Renal cortex interstitium (tissue), 11 donors: ENCODE measurements at regions not wholly inside any gene's neighbourhood (a gene's known extent, or its start where the extent isn't known, plus 50 kb on each side); places are given as distances from the start of the nearest gene placed in this dataset.
A peak's percentile ranks its signal among the peaks of the same experiment; 100 is the strongest.
"Not testable (repeated sequence)": the region's sequence is repeated elsewhere in the genome, so short reads cannot be mapped to it uniquely, and the experiment has no call there.

ENCODE experiments used
- DNase-seq, 11 donors: peaks; one replicate each; pipeline ENCODE4 v3.0.0-alpha.2; 2013; ENCODE audit warnings: low read depth in 9 of 11, low spot score in 4 of 11; ENCODE audit errors: extremely low read depth in 1 of 11

- DNase-seq, result not testable (repeated sequence)
Measured at GRCh38 chr4:123243220-123243619, 153.4 kb upstream of the SPRY1 start.

GRCh38 chr4:123244137-123244536 is 152.5 kb upstream of the SPRY1 start:
- DNase-seq, result no peak

GRCh38 chr4:123246085-123246484 is 150.5 kb upstream of the SPRY1 start:
- DNase-seq, result no peak

GRCh38 chr4:123248085-123248659 is 148.4 kb upstream of the SPRY1 start:
- DNase-seq, result no peak

- DNase-seq, result no peak
Measured at GRCh38 chr4:123249821-123250220, 146.8 kb upstream of the SPRY1 start.

GRCh38 chr4:123250843-123251242 is 145.8 kb upstream of the SPRY1 start:
- peak in 2 of 11 donors; percentile 25 to 43 for DNase-seq

- DNase-seq, result peak in 5 of 11 donors; percentile 34 to 69 (median 50)
Measured at GRCh38 chr4:123255971-123256370, 140.6 kb upstream of the SPRY1 start.

GRCh38 chr4:123256901-123257300 is 139.7 kb upstream of the SPRY1 start:
- no peak for DNase-seq

- peak in 1 of 11 donors; percentile 16 for DNase-seq
Measured at GRCh38 chr4:123257591-123257990, 139.0 kb upstream of the SPRY1 start.

GRCh38 chr4:123259676-123260646 is 136.6 kb upstream of the SPRY1 start:
- DNase-seq, result peak in 8 of 11 donors; percentile 38 to 71 (median 53)

GRCh38 chr4:123260653-123261052 is 135.9 kb upstream of the SPRY1 start:
- no peak for DNase-seq

GRCh38 chr4:123262080-123262479 is 134.5 kb upstream of the SPRY1 start:
- no peak for DNase-seq

GRCh38 chr4:123265443-123265842 is 131.2 kb upstream of the SPRY1 start:
- no peak for DNase-seq

- DNase-seq, result no peak
Measured at GRCh38 chr4:123266221-123266620, 130.4 kb upstream of the SPRY1 start.

- DNase-seq, result no peak
Measured at GRCh38 chr4:123278755-123279154, 117.8 kb upstream of the SPRY1 start.

- no peak for DNase-seq
Measured at GRCh38 chr4:123283371-123283895, 113.2 kb upstream of the SPRY1 start.

GRCh38 chr4:123284168-123284567 is 112.4 kb upstream of the SPRY1 start:
- no peak for DNase-seq

- no peak for DNase-seq
Measured at GRCh38 chr4:123286903-123287466, 109.6 kb upstream of the SPRY1 start.

GRCh38 chr4:123288309-123289025 is 108.1 kb upstream of the SPRY1 start:
- no peak for DNase-seq
